ENCODE measurements at regions not wholly inside any gene's neighbourhood (a gene's known extent, or its start where the extent isn't known, plus 50 kb on each side); places are given as distances from the start of the nearest gene placed in this dataset.

DNA sequence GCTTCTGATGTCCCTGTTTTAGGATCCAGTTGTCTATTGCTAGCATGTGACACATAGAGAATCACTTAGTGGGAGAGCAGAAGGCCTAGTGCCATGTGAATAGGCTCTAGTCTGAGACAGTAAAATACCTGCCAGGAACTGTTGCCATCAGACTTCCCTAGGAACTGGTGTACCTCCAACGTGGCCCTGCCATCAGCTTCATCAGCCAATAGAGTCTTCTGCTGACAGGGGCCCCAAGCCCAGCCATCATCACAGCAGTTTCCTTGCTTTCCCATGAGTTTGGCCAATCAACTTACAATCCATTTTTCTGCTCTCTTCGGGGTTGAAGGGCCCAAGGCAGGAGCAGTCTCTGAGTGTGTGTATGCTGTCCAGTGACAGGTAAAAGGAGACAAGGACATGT, 128.4 kb upstream of the ADRA1B start:
- TF ChIP-seq POLR2A (IDR thresholded peaks at IDR 0.05) (no peak), POLR2AphosphoS5 (IDR thresholded peaks at IDR 0.05) (no peak), EP300 (IDR thresholded peaks at IDR 0.05) (no peak)
- TF ChIP-seq, protein P1, sequence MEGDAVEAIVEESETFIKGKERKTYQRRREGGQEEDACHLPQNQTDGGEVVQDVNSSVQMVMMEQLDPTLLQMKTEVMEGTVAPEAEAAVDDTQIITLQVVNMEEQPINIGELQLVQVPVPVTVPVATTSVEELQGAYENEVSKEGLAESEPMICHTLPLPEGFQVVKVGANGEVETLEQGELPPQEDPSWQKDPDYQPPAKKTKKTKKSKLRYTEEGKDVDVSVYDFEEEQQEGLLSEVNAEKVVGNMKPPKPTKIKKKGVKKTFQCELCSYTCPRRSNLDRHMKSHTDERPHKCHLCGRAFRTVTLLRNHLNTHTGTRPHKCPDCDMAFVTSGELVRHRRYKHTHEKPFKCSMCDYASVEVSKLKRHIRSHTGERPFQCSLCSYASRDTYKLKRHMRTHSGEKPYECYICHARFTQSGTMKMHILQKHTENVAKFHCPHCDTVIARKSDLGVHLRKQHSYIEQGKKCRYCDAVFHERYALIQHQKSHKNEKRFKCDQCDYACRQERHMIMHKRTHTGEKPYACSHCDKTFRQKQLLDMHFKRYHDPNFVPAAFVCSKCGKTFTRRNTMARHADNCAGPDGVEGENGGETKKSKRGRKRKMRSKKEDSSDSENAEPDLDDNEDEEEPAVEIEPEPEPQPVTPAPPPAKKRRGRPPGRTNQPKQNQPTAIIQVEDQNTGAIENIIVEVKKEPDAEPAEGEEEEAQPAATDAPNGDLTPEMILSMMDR (IDR thresholded peaks at IDR 0.05): no peak

All from gastroesophageal sphincter (tissue), 3 donors.